ENCODE measurements at regions not wholly inside any gene's neighbourhood (a gene's known extent, or its start where the extent isn't known, plus 50 kb on each side); places are given as distances from the start of the nearest gene placed in this dataset.

DNA sequence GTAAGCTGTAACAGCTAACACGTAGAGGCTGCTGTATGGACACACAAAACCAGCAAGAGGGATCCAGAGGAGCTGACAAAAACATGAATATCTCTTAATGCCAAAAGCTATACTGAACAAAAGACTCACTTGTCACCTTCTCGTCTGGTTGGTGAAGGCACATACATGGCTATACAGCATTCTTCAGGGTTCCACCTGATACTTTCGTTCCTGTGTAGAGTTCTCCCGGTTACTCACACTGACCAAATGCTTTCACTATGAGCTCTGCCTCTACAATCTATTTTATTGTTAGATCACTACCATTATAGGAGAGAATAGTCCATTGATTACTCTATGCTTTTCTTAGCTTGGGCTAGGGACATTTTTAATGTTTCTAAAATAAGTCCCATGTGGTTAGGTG lies 193.1 kb downstream of the HNMT start:
- Histone ChIP-seq H3K9me3 (ENCODE audit: insufficient read depth, low read length, severe bottlenecking) (no peaks in the 10 kb centered on the region), H3K4me2 (ENCODE audit: insufficient read depth, low read length) (no peak overlapping the region), H2AFZ (ENCODE audit: low read depth, low read length) (no peak overlapping the region), H3K27ac (ENCODE audit: low read length) (no peak overlapping the region), H3K4me3 (ENCODE audit: low read depth in 1 of 2, low read length in 2 of 2) (no peak overlapping the region), H3K9ac (ENCODE audit: low read depth, low read length) (no peak overlapping the region), H3K27me3 (ENCODE audit: insufficient read depth, low read length, poor library complexity) (no peaks in the 10 kb centered on the region), H3K79me2 (ENCODE audit: insufficient read depth, low read length) (no peaks in the 10 kb centered on the region), H3K36me3 (ENCODE audit: insufficient read depth, low read length) (no peaks in the 10 kb centered on the region), H3K4me1 (ENCODE audit: insufficient read depth, low read length) (no peaks in the 10 kb centered on the region), H4K20me1 (ENCODE audit: insufficient read depth, low read length) (no peaks in the 10 kb centered on the region)
- no peak for ATAC-seq (ENCODE audit: insufficient read depth, low read depth)
- TF ChIP-seq, protein P1, sequence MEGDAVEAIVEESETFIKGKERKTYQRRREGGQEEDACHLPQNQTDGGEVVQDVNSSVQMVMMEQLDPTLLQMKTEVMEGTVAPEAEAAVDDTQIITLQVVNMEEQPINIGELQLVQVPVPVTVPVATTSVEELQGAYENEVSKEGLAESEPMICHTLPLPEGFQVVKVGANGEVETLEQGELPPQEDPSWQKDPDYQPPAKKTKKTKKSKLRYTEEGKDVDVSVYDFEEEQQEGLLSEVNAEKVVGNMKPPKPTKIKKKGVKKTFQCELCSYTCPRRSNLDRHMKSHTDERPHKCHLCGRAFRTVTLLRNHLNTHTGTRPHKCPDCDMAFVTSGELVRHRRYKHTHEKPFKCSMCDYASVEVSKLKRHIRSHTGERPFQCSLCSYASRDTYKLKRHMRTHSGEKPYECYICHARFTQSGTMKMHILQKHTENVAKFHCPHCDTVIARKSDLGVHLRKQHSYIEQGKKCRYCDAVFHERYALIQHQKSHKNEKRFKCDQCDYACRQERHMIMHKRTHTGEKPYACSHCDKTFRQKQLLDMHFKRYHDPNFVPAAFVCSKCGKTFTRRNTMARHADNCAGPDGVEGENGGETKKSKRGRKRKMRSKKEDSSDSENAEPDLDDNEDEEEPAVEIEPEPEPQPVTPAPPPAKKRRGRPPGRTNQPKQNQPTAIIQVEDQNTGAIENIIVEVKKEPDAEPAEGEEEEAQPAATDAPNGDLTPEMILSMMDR (IDR thresholded peaks at IDR 0.05; ENCODE audit: borderline replicate concordance, extremely low read depth, low read length, poor library complexity, severe bottlenecking), result no peak
- TF ChIP-seq EZH2 (IDR thresholded peaks at IDR 0.05; ENCODE audit: borderline replicate concordance, low read depth, low read length, severe bottlenecking), result no peak
- no peak for DNase-seq

DNA sequence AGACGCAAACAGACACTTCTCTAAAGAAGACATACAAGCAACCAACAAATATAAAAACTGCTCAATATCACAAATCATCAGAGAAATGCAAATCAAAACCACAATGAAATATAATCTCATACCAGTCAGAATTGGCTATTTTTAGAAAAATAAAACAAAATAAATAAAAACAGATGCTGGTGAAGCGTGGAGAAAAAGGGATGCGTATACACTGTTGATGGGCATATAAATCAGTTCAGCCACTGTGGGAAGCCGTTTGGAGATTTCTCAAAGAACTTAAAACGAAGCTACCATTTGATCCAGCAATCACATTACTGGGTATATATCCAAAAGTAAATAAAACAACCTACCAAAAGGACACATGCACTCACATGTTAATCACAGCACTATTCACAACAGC lies 206.2 kb downstream of the HNMT start:
- no peak for DNase-seq
- no peaks in the 10 kb centered on the region for H3K27me3 ChIP-seq (ENCODE audit: insufficient read depth, low read length, poor library complexity)
- H3K36me3 ChIP-seq (ENCODE audit: insufficient read depth, low read length), result no peaks in the 10 kb centered on the region
- H3K4me2 ChIP-seq (ENCODE audit: insufficient read depth, low read length), result no peak overlapping the region
- no peaks in the 10 kb centered on the region for H4K20me1 ChIP-seq (ENCODE audit: insufficient read depth, low read length)
- no peaks in the 10 kb centered on the region for H3K79me2 ChIP-seq (ENCODE audit: insufficient read depth, low read length)
- H3K4me1 ChIP-seq (ENCODE audit: insufficient read depth, low read length), result no peaks in the 10 kb centered on the region
- no peak for ATAC-seq (ENCODE audit: insufficient read depth, low read depth)
- no peak overlapping the region for H3K27ac ChIP-seq (ENCODE audit: low read length)
- TF ChIP-seq, protein P1 (IDR thresholded peaks at IDR 0.05; ENCODE audit: borderline replicate concordance, extremely low read depth, low read length, poor library complexity, severe bottlenecking), result no peak
- no peak for TF ChIP-seq EZH2 (IDR thresholded peaks at IDR 0.05; ENCODE audit: borderline replicate concordance, low read depth, low read length, severe bottlenecking)
- no peak overlapping the region for H3K9ac ChIP-seq (ENCODE audit: low read depth, low read length)
- peaks cover 3% of the 10 kb centered on the region for H3K9me3 ChIP-seq (ENCODE audit: insufficient read depth, low read length, severe bottlenecking)
- no peak overlapping the region for H2AFZ ChIP-seq (ENCODE audit: low read depth, low read length)
- H3K4me3 ChIP-seq (ENCODE audit: low read depth in 1 of 2, low read length in 2 of 2), result no peak overlapping the region

DNA sequence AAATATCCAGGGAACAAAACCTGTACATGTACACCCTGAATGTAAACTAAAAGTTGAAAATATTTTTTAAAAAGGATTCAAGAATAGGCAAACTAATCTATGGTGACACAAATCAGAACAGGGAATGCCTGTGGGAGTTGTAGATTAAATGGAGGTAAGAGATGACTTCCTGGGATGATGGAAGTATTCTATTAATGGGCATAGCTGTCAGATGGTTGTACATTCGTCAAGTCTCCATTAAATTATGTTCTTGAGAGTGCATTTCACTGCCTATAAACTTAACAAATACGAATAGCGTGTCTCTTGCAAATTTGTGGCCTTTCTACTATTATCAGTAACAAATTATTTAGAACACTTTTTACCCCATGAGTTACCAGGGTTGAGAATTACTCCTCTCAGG lies 207.0 kb downstream of the HNMT start:
- DNase-seq, result no peak
- Histone ChIP-seq H3K27ac (ENCODE audit: low read length) (no peak overlapping the region), H3K36me3 (ENCODE audit: insufficient read depth, low read length) (no peaks in the 10 kb centered on the region), H3K9ac (ENCODE audit: low read depth, low read length) (no peak overlapping the region), H3K4me3 (ENCODE audit: low read depth in 1 of 2, low read length in 2 of 2) (no peak overlapping the region), H2AFZ (ENCODE audit: low read depth, low read length) (no peak overlapping the region), H3K4me2 (ENCODE audit: insufficient read depth, low read length) (no peak overlapping the region), H3K79me2 (ENCODE audit: insufficient read depth, low read length) (no peaks in the 10 kb centered on the region), H3K4me1 (ENCODE audit: insufficient read depth, low read length) (no peaks in the 10 kb centered on the region), H4K20me1 (ENCODE audit: insufficient read depth, low read length) (no peaks in the 10 kb centered on the region), H3K27me3 (ENCODE audit: insufficient read depth, low read length, poor library complexity) (no peaks in the 10 kb centered on the region), H3K9me3 (ENCODE audit: insufficient read depth, low read length, severe bottlenecking) (no peaks in the 10 kb centered on the region)
- TF ChIP-seq, protein P1 (IDR thresholded peaks at IDR 0.05; ENCODE audit: borderline replicate concordance, extremely low read depth, low read length, poor library complexity, severe bottlenecking), result no peak
- no peak for TF ChIP-seq EZH2 (IDR thresholded peaks at IDR 0.05; ENCODE audit: borderline replicate concordance, low read depth, low read length, severe bottlenecking)
- ATAC-seq (ENCODE audit: insufficient read depth, low read depth), result no peak

DNA sequence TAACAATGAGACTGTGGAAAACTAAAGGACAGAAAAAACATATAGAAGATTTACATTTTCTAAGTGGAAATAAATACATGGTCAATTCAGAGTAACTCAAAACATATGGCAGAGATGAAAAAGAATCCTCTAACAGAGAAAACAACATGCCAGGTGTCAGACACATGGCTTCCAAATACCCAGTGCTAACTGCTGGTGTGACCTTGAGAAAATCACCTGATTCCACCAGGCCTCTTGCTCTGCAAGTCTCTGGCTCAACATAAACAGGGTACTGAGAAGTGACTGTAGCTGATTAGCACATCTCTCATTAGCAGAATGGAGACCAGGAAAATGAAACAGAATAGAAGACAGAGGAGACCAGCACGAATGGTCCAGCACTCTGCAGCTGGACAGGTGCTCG lies 210.8 kb downstream of the HNMT start:
- no peak overlapping the region for H3K9ac ChIP-seq (ENCODE audit: low read depth, low read length)
- no peaks in the 10 kb centered on the region for H3K36me3 ChIP-seq (ENCODE audit: insufficient read depth, low read length)
- DNase-seq, result no peak
- H3K4me3 ChIP-seq (ENCODE audit: low read depth in 1 of 2, low read length in 2 of 2), result no peak overlapping the region
- H2AFZ ChIP-seq (ENCODE audit: low read depth, low read length), result no peak overlapping the region
- no peaks in the 10 kb centered on the region for H3K27me3 ChIP-seq (ENCODE audit: insufficient read depth, low read length, poor library complexity)
- H3K4me1 ChIP-seq (ENCODE audit: insufficient read depth, low read length), result no peaks in the 10 kb centered on the region
- H3K27ac ChIP-seq (ENCODE audit: low read length), result no peak overlapping the region
- H3K9me3 ChIP-seq (ENCODE audit: insufficient read depth, low read length, severe bottlenecking), result no peaks in the 10 kb centered on the region
- no peak overlapping the region for H3K4me2 ChIP-seq (ENCODE audit: insufficient read depth, low read length)
- H3K79me2 ChIP-seq (ENCODE audit: insufficient read depth, low read length), result no peaks in the 10 kb centered on the region
- ATAC-seq (ENCODE audit: insufficient read depth, low read depth), result no peak
- no peak for TF ChIP-seq EZH2 (IDR thresholded peaks at IDR 0.05; ENCODE audit: borderline replicate concordance, low read depth, low read length, severe bottlenecking)
- TF ChIP-seq, protein P1 (IDR thresholded peaks at IDR 0.05; ENCODE audit: borderline replicate concordance, extremely low read depth, low read length, poor library complexity, severe bottlenecking), result no peak
- H4K20me1 ChIP-seq (ENCODE audit: insufficient read depth, low read length), result no peaks in the 10 kb centered on the region
